H9 (cell line): ENCODE measurements at regions not wholly inside any gene's neighbourhood (a gene's known extent, or its start where the extent isn't known, plus 50 kb on each side); places are given as distances from the start of the nearest gene placed in this dataset.

Experiments used
- DNase-seq: peaks from one replicate; pipeline ENCODE4 v3.0.0-alpha.2; 2017
- H2AFZ ChIP-seq: one replicate; pipeline ENCODE4 v1.6.1; 2013; ENCODE audit warnings: mild to moderate bottlenecking, low read length, control low read depth, moderate library complexity
- H2AK5ac ChIP-seq: 2 replicates; pipeline ENCODE4 v1.6.1; 2013; ENCODE audit warnings: low read length, control low read depth, mixed read lengths; ENCODE audit not compliant: insufficient read length
- H2BK120ac ChIP-seq: one replicate; pipeline ENCODE4 v1.6.1; 2013; ENCODE audit warnings: low read depth, mild to moderate bottlenecking, low read length, control low read depth, inconsistent platforms; ENCODE audit not compliant: poor library complexity, severe bottlenecking
- H2BK12ac ChIP-seq: 2 replicates; pipeline ENCODE4 v1.6.1; 2013; ENCODE audit warnings: low read length, control low read depth, mixed read lengths, low read depth; ENCODE audit not compliant: insufficient read length
- H2BK15ac ChIP-seq: 2 replicates; pipeline ENCODE4 v1.6.1; 2013; ENCODE audit warnings: low read depth, low read length, control low read depth
- H2BK20ac ChIP-seq: one replicate; pipeline ENCODE4 v1.6.1; 2013; ENCODE audit warnings: low read depth, mild to moderate bottlenecking, low read length, control low read depth, inconsistent platforms; ENCODE audit not compliant: poor library complexity, severe bottlenecking
- H2BK5ac ChIP-seq: 2 replicates; pipeline ENCODE4 v1.6.1; 2013; ENCODE audit warnings: low read length, control low read depth, mixed read lengths; ENCODE audit not compliant: insufficient read length
- H3K14ac ChIP-seq: 2 replicates; pipeline ENCODE4 v1.6.1; 2013; ENCODE audit warnings: low read length, control low read depth; ENCODE audit not compliant: insufficient read depth
- H3K18ac ChIP-seq: 2 replicates; pipeline ENCODE4 v1.6.1; 2013; ENCODE audit warnings: low read depth, mild to moderate bottlenecking, mixed read lengths, low read length, control low read depth; ENCODE audit not compliant: insufficient read length
- H3K23ac ChIP-seq: 2 replicates; pipeline ENCODE4 v1.6.1; 2013; ENCODE audit warnings: low read length, control low read depth, mixed read lengths, low read depth; ENCODE audit not compliant: insufficient read length
- H3K23me2 ChIP-seq: 2 replicates; pipeline ENCODE4 v1.6.1; 2013; ENCODE audit warnings: low read depth, mild to moderate bottlenecking, mixed read lengths, low read length, control low read depth; ENCODE audit not compliant: insufficient read length, poor library complexity, severe bottlenecking
- H3K27ac ChIP-seq: 2 replicates; pipeline ENCODE4 v1.5.1; 2013; ENCODE audit warnings: low read length, control low read depth, mixed read lengths, low read depth; ENCODE audit not compliant: insufficient read length
- H3K27me3 ChIP-seq: 2 replicates; pipeline ENCODE4 v1.6.1; 2013; ENCODE audit warnings: low read length, control low read depth, inconsistent platforms; ENCODE audit not compliant: insufficient read depth
- H3K4ac ChIP-seq: 2 replicates; pipeline ENCODE4 v1.6.1; 2013; ENCODE audit warnings: low read depth, mild to moderate bottlenecking, control low read depth, inconsistent platforms, low read length, moderate library complexity
- H3K4me1 ChIP-seq: 2 replicates; pipeline ENCODE4 v1.6.1; 2013; ENCODE audit warnings: low read length, control low read depth, inconsistent platforms; ENCODE audit not compliant: insufficient read depth
- H3K4me2 ChIP-seq: 2 replicates; pipeline ENCODE4 v1.6.1; 2013; ENCODE audit warnings: low read length, control low read depth, mixed read lengths; ENCODE audit not compliant: insufficient read length, insufficient read depth
- H3K56ac ChIP-seq: 2 replicates; pipeline ENCODE4 v1.6.1; 2013; ENCODE audit warnings: low read depth, mild to moderate bottlenecking, mixed read lengths, low read length, control low read depth; ENCODE audit not compliant: insufficient read length
- H3K79me1 ChIP-seq: 2 replicates; pipeline ENCODE4 v1.6.1; 2013; ENCODE audit warnings: low read depth, mild to moderate bottlenecking, moderate library complexity, low read length, control low read depth, inconsistent platforms; ENCODE audit not compliant: insufficient read depth, poor library complexity, severe bottlenecking
- H3K79me2 ChIP-seq: 2 replicates; pipeline ENCODE4 v1.6.1; 2013; ENCODE audit warnings: low read length, control low read depth, inconsistent platforms; ENCODE audit not compliant: insufficient read depth
- H3K9ac ChIP-seq: 2 replicates; pipeline ENCODE4 v1.6.1; 2013; ENCODE audit warnings: low read length, control low read depth, mixed read lengths; ENCODE audit not compliant: insufficient read length; ENCODE audit errors: extremely low read depth
- H3K9me3 ChIP-seq: one replicate; pipeline ENCODE4 v1.6.1; 2013; ENCODE audit warnings: low read depth, low read length, inconsistent platforms; ENCODE audit not compliant: control insufficient read depth
- H3T11ph ChIP-seq: one replicate; pipeline ENCODE4 v1.6.1; 2013; ENCODE audit warnings: mild to moderate bottlenecking, low read length, control low read depth, inconsistent platforms
- H4K20me1 ChIP-seq: one replicate; pipeline ENCODE4 v1.6.1; 2013; ENCODE audit not compliant: control insufficient read depth, insufficient read length, insufficient read depth
- H4K5ac ChIP-seq: 2 replicates; pipeline ENCODE4 v1.6.1; 2013; ENCODE audit warnings: low read depth, mild to moderate bottlenecking, mixed read lengths, low read length, control low read depth; ENCODE audit not compliant: insufficient read length
- H4K8ac ChIP-seq: replicated peaks from 2 replicates; pipeline ENCODE4 v1.6.1; 2013; ENCODE audit warnings: low read length, control low read depth, mixed read lengths, low read depth; ENCODE audit not compliant: insufficient read length
- H4K91ac ChIP-seq: 2 replicates; pipeline ENCODE4 v1.6.1; 2013; ENCODE audit warnings: low read depth, mild to moderate bottlenecking, moderate library complexity, mixed read lengths, low read length, control low read depth; ENCODE audit not compliant: insufficient read length
- H3K27ac Mint-ChIP-seq, 3 experiments: 2 replicates in 2 of 3; 3 replicates in 1 of 3; pipeline ENCODE4 v1.8.0; 2020 to 2021; ENCODE audit warnings: mixed read lengths in 3 of 3, mild to moderate bottlenecking in 1 of 3, moderate library complexity in 1 of 3
- H3K27me3 Mint-ChIP-seq: 2 replicates; pipeline ENCODE4 v1.8.0; 2021; ENCODE audit warnings: low read depth, mild to moderate bottlenecking, moderate library complexity, mixed read lengths
- H3K36me3 Mint-ChIP-seq, 3 experiments: 2 replicates in 2 of 3; 3 replicates in 1 of 3; pipeline ENCODE4 v1.8.0; 2020 to 2021; ENCODE audit warnings: low read depth in 3 of 3, mixed read lengths in 3 of 3; ENCODE audit not compliant: insufficient read depth in 1 of 3
- H3K4me1 Mint-ChIP-seq, 2 experiments: 2 replicates each; pipeline ENCODE4 v1.8.0; 2020; ENCODE audit warnings: mixed read lengths in 2 of 2
- H3K4me3 Mint-ChIP-seq, 2 experiments: 2 replicates in 1 of 2; 3 replicates in 1 of 2; pipeline ENCODE4 v1.8.0; 2020 to 2021; ENCODE audit warnings: mild to moderate bottlenecking in 2 of 2, mixed read lengths in 2 of 2, moderate library complexity in 1 of 2
- H3K9me3 Mint-ChIP-seq, 2 experiments: 2 replicates in 1 of 2; 3 replicates in 1 of 2; pipeline ENCODE4 v1.8.0; 2020; ENCODE audit warnings: mild to moderate bottlenecking in 2 of 2, mixed read lengths in 2 of 2, moderate library complexity in 1 of 2
- WGBS: extraction: QIAGEN DNeasy Blood & Tissue Kit; methylation state at CpG from one replicate; pipeline ENCODE4 v1.1.7; 2013; ENCODE audit warnings: missing lambda C conversion rate, low lambda C conversion rate, mixed read lengths; ENCODE audit not compliant: insufficient read length; ENCODE audit errors: extremely low coverage; 5-methylcytosine and 5-hydroxymethylcytosine counted together
- TF ChIP-seq, protein P1 (sequence below): fragments of 200-600 bp; sonication (generic); conservative IDR thresholded peaks from 3 replicates; pipeline ENCODE4 v1.8.0; 2021; ENCODE audit warnings: antibody characterized with exemption, mild to moderate bottlenecking

DNA sequence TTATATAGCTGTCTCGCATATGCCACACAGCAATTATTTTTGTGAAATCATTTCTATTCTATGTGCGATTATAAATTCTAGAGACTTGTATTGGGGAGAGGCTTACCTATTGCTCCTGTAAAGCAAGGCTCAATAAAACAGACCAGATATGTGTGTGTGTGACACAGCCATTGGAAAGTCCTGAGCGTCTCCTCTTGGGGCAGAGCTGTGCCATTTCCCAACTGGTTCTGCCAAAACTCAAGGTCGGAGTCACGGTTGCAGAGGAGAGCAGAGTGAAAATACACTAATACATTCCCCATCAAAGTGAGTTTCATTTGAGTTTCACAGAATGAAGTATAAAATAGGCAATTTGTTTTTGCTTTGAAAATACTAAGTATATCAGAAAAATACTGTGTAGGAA lies 567.4 kb upstream of the FZD8 start:
- H3K14ac ChIP-seq: no peak overlapping the region
- H2BK20ac ChIP-seq: no peak overlapping the region
- no peak overlapping the region for H2AK5ac ChIP-seq
- H3T11ph ChIP-seq: no peak overlapping the region
- H3K23ac ChIP-seq: no peak overlapping the region
- no peak overlapping the region for H3K27ac ChIP-seq
- H2AFZ ChIP-seq: no peak overlapping the region
- no peak overlapping the region for H2BK12ac ChIP-seq
- no peak overlapping the region for H3K56ac ChIP-seq
- H3K27me3 ChIP-seq: no peaks in the 10 kb centered on the region
- H3K27ac Mint-ChIP-seq: no peak overlapping the region
- H3K4me3 Mint-ChIP-seq: no peak overlapping the region; a peak in 1 of 5 replicates
- H3K79me1 ChIP-seq: no peaks in the 10 kb centered on the region
- H4K8ac ChIP-seq: no peak overlapping the region
- no peaks in the 10 kb centered on the region for H3K4me1 ChIP-seq
- H3K18ac ChIP-seq: no peak overlapping the region
- H3K79me2 ChIP-seq: no peaks in the 10 kb centered on the region
- no peaks in the 10 kb centered on the region for H3K9me3 Mint-ChIP-seq
- no CpG with 5 or more reads among the region's 5 CpGs for WGBS
- TF ChIP-seq, protein P1, sequence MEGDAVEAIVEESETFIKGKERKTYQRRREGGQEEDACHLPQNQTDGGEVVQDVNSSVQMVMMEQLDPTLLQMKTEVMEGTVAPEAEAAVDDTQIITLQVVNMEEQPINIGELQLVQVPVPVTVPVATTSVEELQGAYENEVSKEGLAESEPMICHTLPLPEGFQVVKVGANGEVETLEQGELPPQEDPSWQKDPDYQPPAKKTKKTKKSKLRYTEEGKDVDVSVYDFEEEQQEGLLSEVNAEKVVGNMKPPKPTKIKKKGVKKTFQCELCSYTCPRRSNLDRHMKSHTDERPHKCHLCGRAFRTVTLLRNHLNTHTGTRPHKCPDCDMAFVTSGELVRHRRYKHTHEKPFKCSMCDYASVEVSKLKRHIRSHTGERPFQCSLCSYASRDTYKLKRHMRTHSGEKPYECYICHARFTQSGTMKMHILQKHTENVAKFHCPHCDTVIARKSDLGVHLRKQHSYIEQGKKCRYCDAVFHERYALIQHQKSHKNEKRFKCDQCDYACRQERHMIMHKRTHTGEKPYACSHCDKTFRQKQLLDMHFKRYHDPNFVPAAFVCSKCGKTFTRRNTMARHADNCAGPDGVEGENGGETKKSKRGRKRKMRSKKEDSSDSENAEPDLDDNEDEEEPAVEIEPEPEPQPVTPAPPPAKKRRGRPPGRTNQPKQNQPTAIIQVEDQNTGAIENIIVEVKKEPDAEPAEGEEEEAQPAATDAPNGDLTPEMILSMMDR: no peak
- no peak for DNase-seq
- no peak overlapping the region for H2BK15ac ChIP-seq
- H3K4me1 Mint-ChIP-seq: no peaks in the 10 kb centered on the region
- H2BK120ac ChIP-seq: no peak overlapping the region
- no peaks in the 10 kb centered on the region for H4K20me1 ChIP-seq
- H4K5ac ChIP-seq: no peak overlapping the region
- no peaks in the 10 kb centered on the region for H3K36me3 Mint-ChIP-seq
- no peak overlapping the region for H3K4ac ChIP-seq
- H2BK5ac ChIP-seq: no peak overlapping the region
- no peaks in the 10 kb centered on the region for H3K23me2 ChIP-seq
- no peaks in the 10 kb centered on the region; the same call in 1 of the 2 replicates for H3K27me3 Mint-ChIP-seq
- no peak overlapping the region for H4K91ac ChIP-seq
- no peaks in the 10 kb centered on the region for H3K9me3 ChIP-seq
- no peak overlapping the region for H3K4me2 ChIP-seq
- no peak overlapping the region for H3K9ac ChIP-seq
